Panc1 (cell line): ENCODE measurements at regions not wholly inside any gene's neighbourhood (a gene's known extent, or its start where the extent isn't known, plus 50 kb on each side); places are given as distances from the start of the nearest gene placed in this dataset.

Source experiments
- ATAC-seq: fragments of 200-7000 bp; cut with Tn5 transposase; 2 replicates; pipeline ENCODE4 v1.9.1; 2020; ENCODE audit warnings: mild to moderate bottlenecking, moderate library complexity
- BruUV-seq: library from RNA; stranded (reverse); fragments of 400-500 nt; replicated peaks from 2 replicates; lab custom pipeline; 2021; lab: Mats Ljungman, UMichigan
- CTCF ChIA-PET: fragments of 300-600 bp; sonication (Branson Sonifier 250); formaldehyde crosslinking; loops from one replicate; lab custom pipeline; 2022; ENCODE audit warnings: antibody characterized with exemption; lab: Charles Lee
- POLR2A ChIA-PET: fragments of 300-600 bp; sonication (Branson Sonifier 250); formaldehyde crosslinking; loops from one replicate; lab custom pipeline; 2022; ENCODE audit warnings: antibody characterized with exemption; lab: Charles Lee
- DNase-seq: peaks from one replicate; pipeline ENCODE4 v3.0.0-alpha.2; 2010; ENCODE audit warnings: low read depth, low spot score
- H3K27ac ChIP-seq: 2 replicates; pipeline ENCODE4 v1.5.1; 2011; ENCODE audit warnings: mild to moderate bottlenecking, low read length, inconsistent platforms
- H3K27me3 ChIP-seq: fragments of 200-500 bp; sonication (Bioruptor generic); 2 replicates; pipeline ENCODE4 v1.6.0; 2014; ENCODE audit warnings: low read length, inconsistent platforms; ENCODE audit not compliant: control insufficient read depth, insufficient read depth
- H3K36me3 ChIP-seq: fragments of 200-500 bp; sonication (Bioruptor generic); 2 replicates; pipeline ENCODE4 v1.5.1; 2014; ENCODE audit warnings: inconsistent platforms, mild to moderate bottlenecking, low read length, moderate library complexity; ENCODE audit not compliant: control insufficient read depth, insufficient read depth
- H3K4me1 ChIP-seq: 2 replicates; pipeline ENCODE4 v1.5.1; 2011; ENCODE audit warnings: inconsistent platforms, mild to moderate bottlenecking, low read length, moderate library complexity; ENCODE audit not compliant: control insufficient read depth, insufficient read depth
- H3K4me3 ChIP-seq, 2 experiments: 2 replicates each; pipeline ENCODE4 v1.5.1; 2011 to 2012; ENCODE audit warnings: low read depth in 2 of 2, low read length in 2 of 2, mild to moderate bottlenecking in 2 of 2, inconsistent platforms in 1 of 2, moderate library complexity in 1 of 2
- H3K9me3 ChIP-seq: fragments of 200-500 bp; sonication (Bioruptor generic); 2 replicates; pipeline ENCODE4 v1.5.1; 2014; ENCODE audit warnings: low read depth, mild to moderate bottlenecking, inconsistent platforms, low read length, moderate library complexity; ENCODE audit not compliant: control insufficient read depth, insufficient read depth
- CTCF ChIP-seq: fragments of 450-650 bp; IDR thresholded peaks from 2 replicates; pipeline ENCODE4 v1.5.1; 2017; ENCODE audit warnings: mild to moderate bottlenecking
- POLR2AphosphoS5 ChIP-seq: IDR thresholded peaks from 2 replicates; pipeline ENCODE4 v1.6.1; 2012; ENCODE audit warnings: mild to moderate bottlenecking, low read depth, low read length, moderate library complexity
- REST ChIP-seq, 2 experiments: IDR thresholded peaks; 2 replicates each; pipeline ENCODE4 v1.6.1; 2011 to 2012; ENCODE audit warnings: low read depth in 2 of 2, control low read depth in 1 of 2, low read length in 1 of 2, mild to moderate bottlenecking in 1 of 2, moderate library complexity in 1 of 2; ENCODE audit not compliant: insufficient read depth in 1 of 2
- SIN3A ChIP-seq: IDR thresholded peaks from 2 replicates; pipeline ENCODE4 v1.6.1; 2012; ENCODE audit warnings: low read depth, mild to moderate bottlenecking, low read length, moderate library complexity, borderline replicate concordance; ENCODE audit not compliant: insufficient read depth
- TCF7L2 ChIP-seq: IDR thresholded peaks from 2 replicates; pipeline ENCODE4 v1.6.1; 2011; ENCODE audit warnings: mild to moderate bottlenecking, low read depth, low read length, inconsistent platforms
- in situ Hi-C: cut with HindIII; loops from 2 replicates; pipeline ENCODE4 v1.10.0; 2016; ENCODE audit warnings: low sequenced_read_pairs, low pct_unique_long_range_greater_than_20kb
- intact Hi-C: fragments of 100-400 bp; cut with micrococcal nuclease; formaldehyde crosslinking; loops from one replicate; pipeline ENCODE4 v1.10.0; 2022; ENCODE audit not compliant: unreplicated experiment

DNA sequence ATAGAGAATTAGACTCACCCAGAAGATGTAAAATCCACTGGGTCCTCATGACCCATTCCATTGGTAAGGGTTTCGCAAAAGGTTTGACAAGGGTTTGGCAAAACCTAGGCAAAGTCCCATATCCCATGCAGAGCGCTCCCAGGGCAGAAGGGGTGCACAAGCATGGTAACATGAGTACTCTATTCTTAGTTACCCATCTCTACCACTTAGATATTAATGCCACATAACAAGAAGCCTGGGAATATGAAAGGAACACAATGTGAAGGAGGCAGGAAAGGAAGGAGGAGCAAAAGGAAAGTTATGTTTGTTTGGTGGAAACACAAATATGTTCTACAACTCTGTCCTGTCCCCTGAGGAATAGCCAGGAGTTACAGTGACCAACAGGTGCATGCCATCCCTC, 163.1 kb downstream of the FAXC start:
- CTCF ChIA-PET = no interaction called here
- no peaks in the 10 kb centered on the region for H3K36me3 ChIP-seq
- intact Hi-C loops = no loop called here

DNA sequence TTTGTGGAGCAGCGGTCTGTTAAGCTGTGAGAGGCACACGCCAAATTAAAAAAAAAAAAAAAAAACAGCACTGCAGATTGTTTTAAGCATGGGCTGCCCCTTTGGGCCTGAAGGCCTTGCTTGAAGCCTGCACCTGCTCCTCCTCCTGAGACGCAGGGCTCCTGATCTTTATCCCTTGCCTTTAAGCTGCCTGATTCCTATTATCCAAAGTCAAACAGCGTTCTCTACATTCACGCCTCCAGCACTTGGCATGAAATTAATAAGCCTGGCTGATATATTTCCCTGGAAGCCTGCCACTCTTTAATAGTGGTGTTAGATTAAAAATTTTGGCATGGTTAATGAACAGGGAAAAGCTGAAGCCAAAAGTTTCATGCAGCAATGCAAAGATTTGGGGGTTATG, 163.9 kb downstream of the FAXC start:
- Histone ChIP-seq H3K9me3 (peaks cover 7% of the 10 kb centered on the region), H3K27ac (no peak overlapping the region), H3K4me3 (no peak overlapping the region), H3K27me3 (0 out of 2 replicates have a peak, but pooled peaks cover 2% of the 10 kb centered on the region), H3K4me1 (no peaks in the 10 kb centered on the region), H3K36me3 (no peaks in the 10 kb centered on the region)
- DNase-seq (no peak), ATAC-seq (no peak)
- intact Hi-C loops = no loop called here
- ChIA-PET POLR2A (no interaction called here), CTCF (no interaction called here)
- BruUV-seq = no TSS peak
- no peak for TF ChIP-seq SIN3A
- TF ChIP-seq TCF7L2 = no peak
- TF ChIP-seq CTCF = no peak
- no peak for TF ChIP-seq POLR2AphosphoS5
- no peak for TF ChIP-seq REST (IDR thresholded peaks at IDR 0.05; ENCODE audit: insufficient read depth in 1 of 2, low read depth in 2 of 2, low read length in 1 of 2)
- in situ Hi-C loops = no loop called here

More for the DNA sequence above, 163.1 kb downstream of the FAXC start:
- POLR2A ChIA-PET = no interaction called here
- no TSS peak for BruUV-seq
- no peak for DNase-seq
- H3K27me3 ChIP-seq = 0 out of 2 replicates have a peak, but pooled peaks cover 2% of the 10 kb centered on the region
- no peaks in the 10 kb centered on the region; the same call in none of the 2 replicates for H3K9me3 ChIP-seq
- no peak overlapping the region for H3K4me3 ChIP-seq
- in situ Hi-C loops = no loop called here
- no peaks in the 10 kb centered on the region for H3K4me1 ChIP-seq
- no peak overlapping the region for H3K27ac ChIP-seq
- no peak for ATAC-seq
- TF ChIP-seq SIN3A = no peak
- no peak for TF ChIP-seq CTCF
- no peak for TF ChIP-seq POLR2AphosphoS5
- TF ChIP-seq TCF7L2 = no peak
- no peak for TF ChIP-seq REST (IDR thresholded peaks at IDR 0.05; ENCODE audit: insufficient read depth in 1 of 2, low read depth in 2 of 2, low read length in 1 of 2)
